ENCODE measurements at regions not wholly inside any gene's neighbourhood (a gene's known extent, or its start where the extent isn't known, plus 50 kb on each side); places are given as distances from the start of the nearest gene placed in this dataset.

DNA sequence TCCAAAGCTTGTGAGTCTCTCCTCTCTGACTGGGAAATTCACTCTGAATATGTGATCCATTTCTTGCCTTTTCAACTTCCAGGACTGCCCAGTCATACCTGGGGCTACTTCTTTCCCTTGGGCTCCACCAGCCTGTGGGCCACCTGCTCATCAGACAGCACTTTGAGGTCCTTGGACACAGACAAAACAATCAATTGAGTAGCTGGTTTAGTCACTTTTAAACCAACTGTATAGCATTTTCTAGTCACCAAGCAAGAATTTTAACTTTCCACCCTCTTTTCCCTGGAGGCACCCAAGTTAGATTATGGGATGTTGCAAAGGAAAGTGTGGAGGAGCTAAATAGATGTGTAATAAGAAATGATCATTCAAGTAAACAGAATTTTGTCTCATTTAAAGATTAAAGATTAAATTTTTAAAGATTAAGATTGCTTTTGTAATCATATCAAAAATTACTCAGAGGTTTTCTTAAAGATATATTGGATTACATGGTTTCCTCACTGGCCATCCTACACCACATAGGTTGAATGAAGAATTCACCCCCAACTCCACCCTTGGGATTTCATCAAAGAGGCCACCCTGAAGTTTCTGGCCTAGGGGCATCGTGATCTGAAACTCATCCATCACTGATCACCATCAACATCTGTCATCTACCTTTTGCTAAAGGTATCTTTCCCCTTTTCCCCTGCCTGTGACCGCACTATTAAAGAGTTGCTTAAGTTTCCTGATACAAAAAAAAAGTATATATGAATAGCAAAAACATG lies 219.2 kb upstream of the NR5A2 start:
- no peaks in the 10 kb centered on the region for H3K36me3 ChIP-seq (replicated peaks; ENCODE audit: low read depth, low read length)
- H3K79me2 ChIP-seq (ENCODE audit: low read length): no peaks in the 10 kb centered on the region
- no peak for TF ChIP-seq EZH2phosphoT487 (IDR thresholded peaks at IDR 0.05; ENCODE audit: low read depth)
- H3K27me3 ChIP-seq (ENCODE audit: low read depth, low read length): peaks cover 21% of the 10 kb centered on the region; the same call in 1 of the 2 replicates
- no peaks in the 10 kb centered on the region for H4K20me1 ChIP-seq (ENCODE audit: insufficient read depth, low read length)
- H3K4me3 ChIP-seq (ENCODE audit: low read length): no peak overlapping the region
- H3K4me1 ChIP-seq (ENCODE audit: low read length): no peaks in the 10 kb centered on the region
- H3K9ac ChIP-seq (ENCODE audit: low read length): no peak overlapping the region
- H3K9me3 ChIP-seq (ENCODE audit: insufficient read depth, low read length): no peaks in the 10 kb centered on the region
- H3K4me2 ChIP-seq (ENCODE audit: low read length): no peak overlapping the region
- no peak overlapping the region for H3K27ac ChIP-seq (ENCODE audit: low read length)
- no peak overlapping the region for H2AFZ ChIP-seq (ENCODE audit: low read depth, low read length)

- H3K4me2 ChIP-seq (ENCODE audit: low read length): no peak overlapping the region
These were observed 218.2 kb upstream of the NR5A2 start for GRCh38 chr1:199809311-199809710.

GRCh38 chr1:199811163-199811562 lies 216.3 kb upstream of the NR5A2 start:
- Histone ChIP-seq H3K9ac (ENCODE audit: low read length) (no peak overlapping the region), H3K27ac (ENCODE audit: low read length) (no peak overlapping the region), H3K4me1 (ENCODE audit: low read length) (no peaks in the 10 kb centered on the region), H3K4me2 (ENCODE audit: low read length) (no peak overlapping the region), H2AFZ (ENCODE audit: low read depth, low read length) (no peak overlapping the region), H4K20me1 (ENCODE audit: insufficient read depth, low read length) (no peaks in the 10 kb centered on the region), H3K36me3 (replicated peaks; ENCODE audit: low read depth, low read length) (no peaks in the 10 kb centered on the region), H3K79me2 (ENCODE audit: low read length) (no peaks in the 10 kb centered on the region), H3K9me3 (ENCODE audit: insufficient read depth, low read length) (no peaks in the 10 kb centered on the region), H3K27me3 (ENCODE audit: low read depth, low read length) (peaks cover 19% of the 10 kb centered on the region; the same call in 1 of the 2 replicates), H3K4me3 (ENCODE audit: low read length) (no peak overlapping the region)
- TF ChIP-seq, protein P1, sequence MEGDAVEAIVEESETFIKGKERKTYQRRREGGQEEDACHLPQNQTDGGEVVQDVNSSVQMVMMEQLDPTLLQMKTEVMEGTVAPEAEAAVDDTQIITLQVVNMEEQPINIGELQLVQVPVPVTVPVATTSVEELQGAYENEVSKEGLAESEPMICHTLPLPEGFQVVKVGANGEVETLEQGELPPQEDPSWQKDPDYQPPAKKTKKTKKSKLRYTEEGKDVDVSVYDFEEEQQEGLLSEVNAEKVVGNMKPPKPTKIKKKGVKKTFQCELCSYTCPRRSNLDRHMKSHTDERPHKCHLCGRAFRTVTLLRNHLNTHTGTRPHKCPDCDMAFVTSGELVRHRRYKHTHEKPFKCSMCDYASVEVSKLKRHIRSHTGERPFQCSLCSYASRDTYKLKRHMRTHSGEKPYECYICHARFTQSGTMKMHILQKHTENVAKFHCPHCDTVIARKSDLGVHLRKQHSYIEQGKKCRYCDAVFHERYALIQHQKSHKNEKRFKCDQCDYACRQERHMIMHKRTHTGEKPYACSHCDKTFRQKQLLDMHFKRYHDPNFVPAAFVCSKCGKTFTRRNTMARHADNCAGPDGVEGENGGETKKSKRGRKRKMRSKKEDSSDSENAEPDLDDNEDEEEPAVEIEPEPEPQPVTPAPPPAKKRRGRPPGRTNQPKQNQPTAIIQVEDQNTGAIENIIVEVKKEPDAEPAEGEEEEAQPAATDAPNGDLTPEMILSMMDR (IDR thresholded peaks at IDR 0.05; ENCODE audit: low read depth, low read length): no peak
- no peak for TF ChIP-seq EZH2phosphoT487 (IDR thresholded peaks at IDR 0.05; ENCODE audit: low read depth)

More at GRCh38 chr1:199809311-199809710, 218.2 kb upstream of the NR5A2 start:
- Histone ChIP-seq H4K20me1 (ENCODE audit: insufficient read depth, low read length) (no peaks in the 10 kb centered on the region), H3K27me3 (ENCODE audit: low read depth, low read length) (peaks cover 21% of the 10 kb centered on the region; the same call in 1 of the 2 replicates), H3K9ac (ENCODE audit: low read length) (no peak overlapping the region), H3K9me3 (ENCODE audit: insufficient read depth, low read length) (no peaks in the 10 kb centered on the region), H3K4me3 (ENCODE audit: low read length) (no peak overlapping the region), H3K4me1 (ENCODE audit: low read length) (no peaks in the 10 kb centered on the region), H3K27ac (ENCODE audit: low read length) (no peak overlapping the region), H2AFZ (ENCODE audit: low read depth, low read length) (no peak overlapping the region), H3K79me2 (ENCODE audit: low read length) (no peaks in the 10 kb centered on the region), H3K36me3 (replicated peaks; ENCODE audit: low read depth, low read length) (no peaks in the 10 kb centered on the region)
- TF ChIP-seq EZH2phosphoT487 (IDR thresholded peaks at IDR 0.05; ENCODE audit: low read depth): no peak
- TF ChIP-seq, protein P1 (IDR thresholded peaks at IDR 0.05; ENCODE audit: low read depth, low read length): no peak

DNA sequence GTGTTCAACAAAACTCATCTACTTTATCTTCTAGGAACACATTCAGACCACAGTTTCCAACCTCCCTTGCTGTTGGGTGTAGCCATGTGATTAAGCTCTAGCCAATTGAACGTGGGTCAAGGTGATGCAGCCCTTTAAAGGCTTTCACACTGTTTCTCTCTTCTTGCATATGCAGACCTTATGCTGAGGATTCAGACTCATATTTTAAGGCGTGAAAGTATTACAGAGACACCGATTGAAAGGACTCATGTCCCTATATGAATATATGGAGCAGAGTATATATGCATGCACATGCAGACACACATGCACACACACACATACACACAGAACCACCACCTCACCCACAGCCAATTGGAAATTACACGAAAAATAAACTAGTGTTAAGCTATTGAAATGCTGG lies 214.3 kb upstream of the NR5A2 start:
- no peak overlapping the region for H3K4me3 ChIP-seq (ENCODE audit: low read length)
- no peak overlapping the region for H3K9ac ChIP-seq (ENCODE audit: low read length)
- no peaks in the 10 kb centered on the region for H4K20me1 ChIP-seq (ENCODE audit: insufficient read depth, low read length)
- H3K9me3 ChIP-seq (ENCODE audit: insufficient read depth, low read length): no peaks in the 10 kb centered on the region
- H3K79me2 ChIP-seq (ENCODE audit: low read length): no peaks in the 10 kb centered on the region
- no peak overlapping the region for H2AFZ ChIP-seq (ENCODE audit: low read depth, low read length)
- peaks cover 8% of the 10 kb centered on the region; the same call in 1 of the 2 replicates for H3K27me3 ChIP-seq (ENCODE audit: low read depth, low read length)
- no peak for TF ChIP-seq EZH2phosphoT487 (IDR thresholded peaks at IDR 0.05; ENCODE audit: low read depth)
- TF ChIP-seq, protein P1 (IDR thresholded peaks at IDR 0.05; ENCODE audit: low read depth, low read length): no peak
- no peaks in the 10 kb centered on the region for H3K4me1 ChIP-seq (ENCODE audit: low read length)
- no peak overlapping the region for H3K4me2 ChIP-seq (ENCODE audit: low read length)
- H3K36me3 ChIP-seq (replicated peaks; ENCODE audit: low read depth, low read length): no peaks in the 10 kb centered on the region
- H3K27ac ChIP-seq (ENCODE audit: low read length): no peak overlapping the region

All from OCI-LY3 (cell line).